ENCODE measurements at regions not wholly inside any gene's neighbourhood (a gene's known extent, or its start where the extent isn't known, plus 50 kb on each side); places are given as distances from the start of the nearest gene placed in this dataset.

GRCh38 chr12:98085046-98085755 is 430.2 kb upstream of the TMPO start:
- in situ Hi-C loops (cut with MboI; ENCODE audit: low pct_unique_long_range_greater_than_20kb, low sequenced_read_pairs), result no loop called here
- no peak for DNase-seq

GRCh38 chr12:98090731-98091130 is 424.7 kb upstream of the TMPO start:
- in situ Hi-C loops (cut with MboI; ENCODE audit: low pct_unique_long_range_greater_than_20kb, low sequenced_read_pairs), result no loop called here
- DNase-seq, result no peak

GRCh38 chr12:98096436-98096835 is 419.0 kb upstream of the TMPO start:
- DNase-seq, result no peak
- in situ Hi-C loops (cut with MboI; ENCODE audit: low pct_unique_long_range_greater_than_20kb, low sequenced_read_pairs), result no loop called here

GRCh38 chr12:98106031-98106683 is 409.2 kb upstream of the TMPO start:
- no peak for DNase-seq
- in situ Hi-C loops (cut with MboI; ENCODE audit: low pct_unique_long_range_greater_than_20kb, low sequenced_read_pairs), result no loop called here

- in situ Hi-C loops (cut with MboI; ENCODE audit: low pct_unique_long_range_greater_than_20kb, low sequenced_read_pairs), result no loop called here
Measured at GRCh38 chr12:98109266-98109665, 406.1 kb upstream of the TMPO start.

GRCh38 chr12:98110536-98110935 is 404.9 kb upstream of the TMPO start:
- in situ Hi-C loops (cut with MboI; ENCODE audit: low pct_unique_long_range_greater_than_20kb, low sequenced_read_pairs), result no loop called here
- no peak for DNase-seq

More at GRCh38 chr12:98109266-98109665, 406.1 kb upstream of the TMPO start:
- DNase-seq, result no peak

GRCh38 chr12:98113548-98113947 is 401.8 kb upstream of the TMPO start:
- DNase-seq, result no peak
- in situ Hi-C loops (cut with MboI; ENCODE audit: low pct_unique_long_range_greater_than_20kb, low sequenced_read_pairs), result no loop called here

GRCh38 chr12:98121963-98122362 is 393.4 kb upstream of the TMPO start:
- in situ Hi-C loops (cut with MboI; ENCODE audit: low pct_unique_long_range_greater_than_20kb, low sequenced_read_pairs), result no loop called here
- no peak for DNase-seq

- DNase-seq, result no peak
- in situ Hi-C loops (cut with MboI; ENCODE audit: low pct_unique_long_range_greater_than_20kb, low sequenced_read_pairs), result no loop called here
Measured at GRCh38 chr12:98123021-98123461, 392.3 kb upstream of the TMPO start.

GRCh38 chr12:98126637-98127335 is 388.6 kb upstream of the TMPO start:
- no peak for DNase-seq
- in situ Hi-C loops (cut with MboI; ENCODE audit: low pct_unique_long_range_greater_than_20kb, low sequenced_read_pairs), result no loop called here

GRCh38 chr12:98127336-98127679 is 388.1 kb upstream of the TMPO start:
- in situ Hi-C loops (cut with MboI; ENCODE audit: low pct_unique_long_range_greater_than_20kb, low sequenced_read_pairs), result no loop called here
- DNase-seq, result no peak

- in situ Hi-C loops (cut with MboI; ENCODE audit: low pct_unique_long_range_greater_than_20kb, low sequenced_read_pairs), result no loop called here
- no peak for DNase-seq
Measured at GRCh38 chr12:98127854-98128253, 387.5 kb upstream of the TMPO start.

GRCh38 chr12:98136544-98136943 is 378.8 kb upstream of the TMPO start:
- in situ Hi-C loops (cut with MboI; ENCODE audit: low pct_unique_long_range_greater_than_20kb, low sequenced_read_pairs), result no loop called here
- DNase-seq, result no peak

- in situ Hi-C loops (cut with MboI; ENCODE audit: low pct_unique_long_range_greater_than_20kb, low sequenced_read_pairs), result no loop called here
- no peak for DNase-seq
Measured at GRCh38 chr12:98137278-98137677, 378.1 kb upstream of the TMPO start.

- no peak for DNase-seq
- in situ Hi-C loops (cut with MboI; ENCODE audit: low pct_unique_long_range_greater_than_20kb, low sequenced_read_pairs), result no loop called here
Measured at GRCh38 chr12:98144953-98145352, 370.4 kb upstream of the TMPO start.

GRCh38 chr12:98146043-98146442 is 369.3 kb upstream of the TMPO start:
- no peak for DNase-seq
- in situ Hi-C loops (cut with MboI; ENCODE audit: low pct_unique_long_range_greater_than_20kb, low sequenced_read_pairs), result no loop called here

- no peak for DNase-seq
Measured at GRCh38 chr12:98146487-98146886, 368.9 kb upstream of the TMPO start.

GRCh38 chr12:98149270-98149669 is 366.1 kb upstream of the TMPO start:
- DNase-seq, result no peak
- in situ Hi-C loops (cut with MboI; ENCODE audit: low pct_unique_long_range_greater_than_20kb, low sequenced_read_pairs), result no loop called here

More at GRCh38 chr12:98146487-98146886, 368.9 kb upstream of the TMPO start:
- in situ Hi-C loops (cut with MboI; ENCODE audit: low pct_unique_long_range_greater_than_20kb, low sequenced_read_pairs), result no loop called here

- no peak for DNase-seq
- in situ Hi-C loops (cut with MboI; ENCODE audit: low pct_unique_long_range_greater_than_20kb, low sequenced_read_pairs), result no loop called here
Measured at GRCh38 chr12:98149691-98150210, 365.6 kb upstream of the TMPO start.

- in situ Hi-C loops (cut with MboI; ENCODE audit: low pct_unique_long_range_greater_than_20kb, low sequenced_read_pairs), result no loop called here
Measured at GRCh38 chr12:98151105-98151590, 364.2 kb upstream of the TMPO start.

More at GRCh38 chr12:98151105-98151590, 364.2 kb upstream of the TMPO start:
- DNase-seq, result no peak

All from KBM-7 (cell line).